Vagina (tissue), 2 donors: ENCODE measurements at regions not wholly inside any gene's neighbourhood (a gene's known extent, or its start where the extent isn't known, plus 50 kb on each side); places are given as distances from the start of the nearest gene placed in this dataset.

Experiments
- POLR2A ChIP-seq, 2 donors: fragments of 450-650 bp; IDR thresholded peaks; one replicate each; pipeline ENCODE4 v1.6.1; 2017; ENCODE audit warnings: antibody characterized with exemption in 2 of 2, mild to moderate bottlenecking in 2 of 2, moderate library complexity in 2 of 2
- TF ChIP-seq, protein P1 (sequence below), 3 experiments: fragments of 450-650 bp in 2 of 3; fragments of 200-600 bp in 1 of 3; sonication (generic) in 1 of 3; IDR thresholded peaks; one replicate each; pipeline ENCODE4 v1.5.1; 2017 to 2019; ENCODE audit warnings: antibody characterized with exemption in 3 of 3, mild to moderate bottlenecking in 2 of 3, moderate library complexity in 2 of 3

DNA sequence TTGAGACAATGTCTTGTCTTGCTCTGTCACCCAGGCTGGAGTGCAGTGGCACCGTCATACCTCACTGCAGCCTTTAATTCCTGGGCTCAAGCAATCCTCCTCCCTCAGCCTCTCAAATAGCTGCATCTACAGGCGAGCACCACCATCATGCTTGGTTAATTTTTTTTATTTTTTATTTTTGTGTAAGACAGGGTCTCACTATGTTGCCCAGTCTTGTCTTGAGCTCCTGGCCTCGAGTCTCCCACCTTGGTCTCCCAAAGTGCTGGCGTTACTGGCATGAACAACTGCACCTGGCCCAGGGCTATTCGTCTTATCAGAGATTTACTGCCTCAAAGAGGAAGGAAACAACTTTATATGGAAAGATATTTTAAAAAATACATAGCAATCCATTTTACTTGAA, 102.8 kb upstream of the NUPR2 start:
- TF ChIP-seq, protein P1, sequence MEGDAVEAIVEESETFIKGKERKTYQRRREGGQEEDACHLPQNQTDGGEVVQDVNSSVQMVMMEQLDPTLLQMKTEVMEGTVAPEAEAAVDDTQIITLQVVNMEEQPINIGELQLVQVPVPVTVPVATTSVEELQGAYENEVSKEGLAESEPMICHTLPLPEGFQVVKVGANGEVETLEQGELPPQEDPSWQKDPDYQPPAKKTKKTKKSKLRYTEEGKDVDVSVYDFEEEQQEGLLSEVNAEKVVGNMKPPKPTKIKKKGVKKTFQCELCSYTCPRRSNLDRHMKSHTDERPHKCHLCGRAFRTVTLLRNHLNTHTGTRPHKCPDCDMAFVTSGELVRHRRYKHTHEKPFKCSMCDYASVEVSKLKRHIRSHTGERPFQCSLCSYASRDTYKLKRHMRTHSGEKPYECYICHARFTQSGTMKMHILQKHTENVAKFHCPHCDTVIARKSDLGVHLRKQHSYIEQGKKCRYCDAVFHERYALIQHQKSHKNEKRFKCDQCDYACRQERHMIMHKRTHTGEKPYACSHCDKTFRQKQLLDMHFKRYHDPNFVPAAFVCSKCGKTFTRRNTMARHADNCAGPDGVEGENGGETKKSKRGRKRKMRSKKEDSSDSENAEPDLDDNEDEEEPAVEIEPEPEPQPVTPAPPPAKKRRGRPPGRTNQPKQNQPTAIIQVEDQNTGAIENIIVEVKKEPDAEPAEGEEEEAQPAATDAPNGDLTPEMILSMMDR (IDR thresholded peaks at IDR 0.05), result no peak
- no peak for TF ChIP-seq POLR2A (IDR thresholded peaks at IDR 0.05)
